Right renal pelvis (tissue), 4 donors: ENCODE measurements at regions not wholly inside any gene's neighbourhood (a gene's known extent, or its start where the extent isn't known, plus 50 kb on each side); places are given as distances from the start of the nearest gene placed in this dataset.
"Not testable (repeated sequence)": the region's sequence is repeated elsewhere in the genome, so short reads cannot be mapped to it uniquely, and the experiment has no call there.

Source experiments
- DNase-seq, 4 donors: peaks; one replicate each; pipeline ENCODE4 v3.0.0-alpha.2; 2013; ENCODE audit warnings: low read depth in 4 of 4, low spot score in 3 of 4, missing footprints in 1 of 4

- DNase-seq: no peak
Measured at GRCh38 chr2:146598791-146599190, 1246.0 kb upstream of the ACVR2A start.

- no peak for DNase-seq
Measured at GRCh38 chr2:146597291-146597690, 1247.5 kb upstream of the ACVR2A start.

- no peak for DNase-seq
Measured at GRCh38 chr2:146591908-146592307, 1252.9 kb upstream of the ACVR2A start.

DNA sequence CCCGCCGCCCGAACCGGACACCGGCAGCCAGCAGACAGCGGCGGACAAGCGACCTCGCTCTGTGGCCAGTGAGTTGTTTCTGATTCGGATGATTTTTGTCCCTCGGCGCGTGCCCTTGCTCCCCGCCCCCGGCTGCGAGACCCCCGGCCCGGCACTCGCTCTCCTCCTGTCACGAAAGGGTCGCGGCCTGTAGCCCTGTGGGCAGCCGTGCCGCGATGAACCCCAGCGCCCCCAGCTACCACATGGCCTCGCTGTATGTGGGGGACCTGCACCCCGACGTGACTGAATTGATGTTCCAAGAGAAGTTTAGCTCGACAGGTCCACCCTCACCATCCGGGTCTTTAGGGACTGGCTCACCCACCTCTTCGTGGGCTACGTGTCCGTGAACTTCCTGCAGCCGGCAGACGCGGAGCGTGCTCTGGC is 1257.5 kb upstream of the ACVR2A start:
- DNase-seq: no peak

DNA sequence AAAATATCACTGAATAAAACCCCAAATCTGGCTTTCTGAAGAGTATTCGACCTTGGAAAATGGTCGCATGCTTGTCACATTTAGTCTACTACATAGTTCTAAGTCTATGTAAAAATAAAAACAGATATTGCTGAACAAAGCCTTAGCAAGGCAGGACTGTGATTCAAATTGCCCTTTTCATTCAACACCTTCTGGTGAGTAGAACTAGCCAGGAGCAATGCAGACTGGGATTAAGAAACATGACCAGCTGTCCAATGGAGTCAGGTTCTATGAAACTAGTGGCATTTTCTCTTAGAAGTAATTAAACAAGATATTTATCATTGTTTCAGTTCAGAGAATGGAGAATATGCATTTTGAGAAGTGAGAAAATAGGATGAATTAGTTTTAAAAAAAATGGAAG is 1260.5 kb upstream of the ACVR2A start:
- DNase-seq: no peak

DNA sequence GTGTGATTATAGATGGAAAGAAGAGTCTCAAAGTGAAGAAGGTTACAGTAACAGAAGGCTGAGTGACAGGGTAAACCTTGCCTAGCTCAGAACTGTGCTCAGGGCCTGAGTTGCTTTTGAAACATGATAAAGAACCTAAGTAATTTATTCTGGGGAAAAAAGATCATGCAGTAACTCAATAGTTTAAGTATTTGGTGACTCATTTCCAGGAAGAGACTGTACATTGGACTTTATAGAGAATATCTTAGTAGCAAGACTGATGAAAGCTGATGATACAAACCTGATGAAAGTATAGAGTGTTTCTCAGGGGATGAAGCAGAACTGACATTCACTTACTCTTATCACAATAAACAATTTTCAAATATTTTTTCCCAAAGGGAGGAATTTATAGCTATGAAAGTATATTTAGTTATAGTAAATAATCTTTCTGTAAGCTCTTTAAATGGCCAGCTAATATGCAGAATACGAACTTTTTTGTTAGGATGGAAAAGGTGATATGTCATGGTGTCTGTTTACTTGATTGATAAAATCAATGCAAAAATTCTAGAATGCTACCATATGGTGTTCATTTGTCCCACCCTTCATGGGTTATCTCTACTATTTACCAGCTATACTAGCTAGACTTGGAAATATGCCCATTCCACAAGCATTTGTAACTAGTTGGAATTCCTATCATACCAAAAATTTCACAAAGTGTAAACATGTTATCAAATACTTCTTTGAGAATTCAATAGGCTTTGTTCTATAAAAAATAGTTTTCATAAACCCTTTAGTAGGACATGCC is 1265.5 kb upstream of the ACVR2A start:
- DNase-seq: no peak

- DNase-seq: no peak
Measured at GRCh38 chr2:146576339-146577111, 1268.3 kb upstream of the ACVR2A start.

DNA sequence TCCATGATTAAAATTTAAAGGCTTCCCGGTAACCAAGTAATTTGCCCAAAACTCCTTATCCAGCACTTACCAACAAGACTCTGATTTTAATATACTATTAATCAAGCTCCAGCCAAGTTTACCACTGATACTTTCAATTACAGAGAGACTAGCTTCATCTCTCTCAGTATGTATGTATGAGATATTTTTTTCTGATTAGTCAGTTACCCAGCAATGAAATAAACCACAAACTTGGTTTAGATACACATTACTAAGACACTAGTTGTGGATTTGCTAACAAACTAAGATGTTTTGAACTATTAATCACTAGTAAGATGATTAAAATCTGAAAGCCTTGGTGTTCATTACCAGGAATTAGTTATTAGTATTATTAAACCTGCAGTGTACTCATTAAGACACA is 1272.2 kb upstream of the ACVR2A start:
- DNase-seq: no peak

- no peak for DNase-seq
Measured at GRCh38 chr2:146561996-146562395, 1282.8 kb upstream of the ACVR2A start.

GRCh38 chr2:146547236-146547635 is 1297.6 kb upstream of the ACVR2A start:
- DNase-seq: no peak

GRCh38 chr2:146544701-146545100 is 1300.1 kb upstream of the ACVR2A start:
- no peak for DNase-seq

DNA sequence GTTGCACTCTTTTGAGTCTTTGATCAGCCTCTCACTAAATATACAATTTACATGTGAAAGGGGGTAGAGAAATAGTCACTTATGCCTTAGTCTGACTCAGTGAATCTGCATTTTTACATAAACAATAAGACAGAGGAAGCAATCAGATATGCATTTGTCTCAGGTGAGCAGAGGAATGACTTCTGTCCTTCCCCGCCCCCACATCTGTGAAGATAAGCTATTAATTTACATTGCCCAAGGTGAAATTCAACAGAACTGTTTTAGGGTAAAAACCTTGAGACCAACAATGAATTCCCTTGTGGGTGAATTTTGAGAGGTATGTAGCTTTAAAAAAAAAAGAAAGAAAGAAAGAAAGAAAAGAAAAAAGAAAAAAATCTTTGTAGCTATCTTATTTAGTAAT is 1302.9 kb upstream of the ACVR2A start:
- no peak for DNase-seq

DNA sequence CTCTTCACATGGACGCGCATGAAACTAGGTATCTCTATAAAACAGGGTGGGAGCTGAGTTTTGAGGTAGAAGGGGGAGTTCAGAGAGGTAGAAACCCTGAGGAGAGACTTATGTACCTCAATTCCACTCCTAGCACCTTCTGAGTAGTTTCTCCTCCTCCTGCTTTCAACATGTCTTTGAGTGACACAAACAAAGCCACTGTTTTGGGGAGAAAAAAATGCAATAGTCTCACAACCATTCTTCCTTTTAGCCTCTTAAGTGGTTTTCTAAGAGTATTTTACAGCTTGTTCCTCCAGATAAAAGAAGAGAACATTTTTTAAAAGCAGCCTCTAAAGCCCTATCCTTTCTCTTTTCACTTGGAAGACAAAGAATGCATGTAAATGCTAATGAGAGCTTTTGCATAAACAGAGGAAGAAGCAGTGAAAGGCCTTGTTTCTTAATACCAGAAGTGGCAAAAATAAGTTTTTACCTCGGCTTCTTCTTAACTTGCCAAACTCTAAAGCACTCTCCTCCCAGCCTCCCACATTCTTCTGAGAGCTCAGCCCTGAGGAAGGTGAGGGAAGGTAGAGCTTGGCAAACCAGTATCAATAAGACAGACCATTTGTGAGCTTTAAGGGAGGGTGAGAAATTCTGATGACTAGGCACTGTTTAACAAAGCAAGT is 1304.4 kb upstream of the ACVR2A start:
- no peak for DNase-seq

DNA sequence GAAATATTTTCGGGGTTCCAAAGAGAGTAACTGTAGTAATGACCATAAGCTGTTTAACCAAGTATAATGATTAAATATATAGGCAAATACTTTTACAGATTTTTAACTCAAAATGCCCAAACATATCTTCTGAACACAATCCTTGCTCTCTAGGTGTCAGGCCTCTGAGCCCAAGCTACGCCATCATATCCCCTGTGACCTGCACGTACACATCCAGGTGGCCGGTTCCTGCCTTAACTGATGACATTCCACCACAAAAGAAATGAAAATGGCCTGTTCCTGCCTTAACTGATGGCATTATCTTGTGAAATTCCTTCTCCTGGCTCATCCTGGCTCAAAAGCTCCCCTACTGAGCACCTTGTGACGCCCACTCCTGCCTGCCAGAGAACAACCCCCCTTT is 1305.1 kb upstream of the ACVR2A start:
- DNase-seq: not testable (repeated sequence)

- no peak for DNase-seq
Measured at GRCh38 chr2:146537477-146537876, 1307.4 kb upstream of the ACVR2A start.

DNA sequence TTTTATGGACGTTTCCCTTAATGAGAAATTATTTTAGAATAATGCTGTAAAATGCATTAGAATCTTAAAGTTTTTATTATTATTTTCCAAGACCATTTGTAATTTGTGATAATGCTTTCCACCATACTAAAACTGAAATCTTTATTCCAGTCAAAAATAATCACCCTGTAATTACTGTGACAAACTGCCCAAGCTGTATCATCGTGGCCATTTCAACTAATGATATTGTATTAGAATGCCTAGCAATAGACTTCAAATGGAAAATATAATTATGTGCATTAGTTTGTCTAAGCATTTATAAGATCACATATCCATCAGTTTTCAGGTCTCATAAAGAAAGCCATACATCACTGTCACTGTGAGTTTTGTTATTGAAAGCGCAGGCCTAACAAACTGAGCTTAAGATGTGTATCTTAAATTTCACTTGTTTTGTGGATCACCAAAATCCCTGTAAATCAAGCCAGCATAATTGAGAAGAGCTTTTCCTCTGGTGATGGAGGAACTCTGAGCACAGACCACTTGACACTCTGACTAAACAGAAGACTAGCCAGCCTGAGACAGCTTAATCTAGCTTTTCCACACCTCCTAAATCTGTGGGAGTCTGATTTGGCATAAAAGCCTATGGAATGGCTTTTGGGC is 1312.2 kb upstream of the ACVR2A start:
- no peak for DNase-seq

- DNase-seq: no peak
Measured at GRCh38 chr2:146532009-146532408, 1312.8 kb upstream of the ACVR2A start.

DNA sequence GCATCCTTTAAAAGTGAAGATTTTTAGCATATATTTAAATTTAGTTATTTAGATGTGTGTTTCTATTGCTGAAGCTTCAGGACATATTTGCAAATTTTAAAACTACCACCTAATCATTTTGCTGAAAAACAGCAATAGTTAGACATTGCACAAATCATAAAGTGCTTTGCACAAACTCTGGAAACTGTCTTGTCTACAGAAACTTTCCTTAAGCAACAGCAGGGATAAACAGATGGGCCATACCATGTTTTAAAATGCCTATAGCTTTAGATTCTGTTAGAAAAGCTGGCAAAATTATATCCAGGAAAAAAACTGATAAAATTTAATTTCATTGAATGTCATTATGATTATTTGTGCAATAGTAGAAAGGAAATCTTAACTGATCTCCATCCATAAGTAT is 1313.9 kb upstream of the ACVR2A start:
- no peak for DNase-seq

- DNase-seq: no peak
Measured at GRCh38 chr2:146527166-146527565, 1317.7 kb upstream of the ACVR2A start.

DNA sequence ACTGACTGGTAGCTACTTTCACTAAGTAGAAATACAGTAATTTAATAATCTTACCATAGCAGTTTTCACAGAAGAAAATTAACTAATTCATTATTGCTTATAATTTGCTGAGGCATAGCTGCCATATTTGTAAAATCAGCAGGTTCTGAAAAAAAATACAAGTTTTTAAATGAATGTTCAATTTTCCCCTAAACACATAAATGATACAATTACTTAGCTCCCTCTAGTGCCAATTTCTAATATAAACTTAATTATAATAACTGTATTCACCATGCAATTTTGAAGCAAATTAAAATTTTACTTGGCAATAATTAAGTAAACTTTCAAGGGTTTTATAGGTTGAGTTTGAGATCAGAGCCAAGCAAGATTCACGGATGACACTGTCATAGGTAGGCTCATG is 1321.6 kb upstream of the ACVR2A start:
- no peak for DNase-seq

DNA sequence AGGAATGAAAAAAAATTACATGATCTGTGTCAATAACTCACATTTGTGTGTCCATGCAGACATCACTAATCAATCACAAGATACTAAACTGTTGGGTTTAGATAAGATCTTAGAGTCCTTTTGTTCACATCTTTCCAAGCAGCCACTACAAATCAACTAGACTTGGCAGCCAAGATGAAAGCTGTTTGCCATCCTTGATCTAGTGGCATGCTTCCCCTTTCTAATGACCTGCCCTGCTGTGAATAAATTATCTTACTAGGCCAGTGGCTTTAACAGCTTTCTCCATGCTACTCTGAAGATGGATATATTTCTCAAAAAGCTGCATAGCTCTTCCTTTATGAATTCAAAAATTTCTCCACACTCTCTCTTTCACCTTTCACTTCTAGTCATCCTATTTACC is 1338.0 kb upstream of the ACVR2A start:
- DNase-seq: no peak
